Activated effector memory CD4-positive, alpha-beta T cell treated with anti-CD3 and anti-CD28 coated beads, Interleukin-2, amount 50 U/mL, for 16 hours (primary cell): ENCODE measurements at regions not wholly inside any gene's neighbourhood (a gene's known extent, or its start where the extent isn't known, plus 50 kb on each side); places are given as distances from the start of the nearest gene placed in this dataset.

Experiments used
- DNase-seq: peaks from one replicate; pipeline ENCODE4 v3.0.0-alpha.2; 2020

DNA sequence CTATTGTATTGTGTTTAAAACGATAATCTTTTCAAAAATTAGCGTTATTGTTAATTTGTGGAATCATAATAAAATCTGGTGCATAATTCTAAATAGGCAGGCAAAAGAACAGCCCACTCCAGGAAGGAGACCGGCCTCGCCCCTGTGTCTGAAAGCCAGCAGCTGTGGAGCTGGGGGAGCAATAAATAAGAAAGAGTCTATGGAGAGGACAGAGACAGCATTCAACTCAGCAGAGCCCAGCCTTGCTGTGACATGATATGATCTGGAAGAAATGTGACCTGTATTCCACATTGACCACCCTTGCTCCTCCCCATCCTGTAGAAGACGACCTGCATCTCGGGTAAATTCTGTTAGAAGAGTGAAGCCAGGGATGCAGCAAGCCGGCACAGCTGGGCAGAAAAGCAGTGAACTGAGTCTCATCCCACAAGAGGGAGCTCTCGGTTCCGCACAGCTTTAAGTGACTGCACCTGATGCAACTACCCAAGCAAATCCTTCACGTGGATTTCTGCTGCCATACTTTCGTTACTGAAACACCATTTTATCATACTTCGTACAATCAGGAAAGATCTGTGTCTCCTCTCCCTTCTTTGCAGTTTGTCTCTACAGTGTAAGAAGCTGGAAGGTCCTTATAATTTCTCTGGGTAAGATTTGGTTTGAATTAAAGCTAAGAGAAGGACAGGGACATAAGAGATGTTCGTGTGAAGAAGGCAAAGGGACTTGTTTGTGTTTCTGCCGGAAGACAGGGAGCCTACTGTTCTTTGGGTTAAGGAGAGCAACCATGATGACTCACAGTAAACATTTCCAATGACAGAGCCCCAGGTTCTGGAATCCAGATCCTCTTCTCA, 427.1 kb downstream of the GPAM start:
- no peak for DNase-seq

DNA sequence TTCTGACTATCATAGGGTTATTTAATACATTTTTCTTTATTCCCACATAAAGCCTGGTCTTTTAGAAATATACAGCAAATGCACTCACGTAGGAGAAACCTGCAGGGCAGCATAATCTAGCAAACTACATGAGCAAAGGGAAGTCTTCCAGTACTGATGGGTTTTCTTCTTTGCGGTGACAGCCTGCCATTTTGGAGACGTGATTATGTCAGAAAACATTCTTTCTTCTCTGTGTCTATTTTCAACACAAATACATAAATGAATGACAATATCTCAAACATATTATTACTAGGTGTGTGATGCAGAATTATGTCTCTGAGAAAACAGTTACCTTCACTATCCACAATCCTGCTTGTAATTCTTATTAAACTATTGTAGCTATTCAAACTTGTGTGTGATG, 425.0 kb downstream of the GPAM start:
- DNase-seq, result no peak

DNA sequence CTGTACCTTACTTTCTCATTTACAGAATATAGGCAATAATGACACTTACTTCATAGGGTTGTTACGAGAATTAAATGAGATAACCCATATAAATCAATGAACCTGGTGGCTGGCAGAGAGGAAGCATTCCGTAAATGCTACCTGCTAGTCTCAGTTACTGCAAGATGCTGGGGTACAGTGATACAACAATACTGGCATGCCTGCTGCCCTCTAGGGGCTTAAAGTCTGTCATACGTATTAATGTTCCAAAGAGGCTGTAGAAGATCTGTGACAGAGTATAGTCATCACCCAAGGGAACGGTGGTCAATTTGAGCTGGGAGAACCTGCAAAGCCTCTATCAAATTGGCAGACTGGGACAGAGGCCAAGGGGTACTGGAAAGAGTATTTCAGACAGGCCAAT, 421.5 kb downstream of the GPAM start:
- DNase-seq, result no peak

DNA sequence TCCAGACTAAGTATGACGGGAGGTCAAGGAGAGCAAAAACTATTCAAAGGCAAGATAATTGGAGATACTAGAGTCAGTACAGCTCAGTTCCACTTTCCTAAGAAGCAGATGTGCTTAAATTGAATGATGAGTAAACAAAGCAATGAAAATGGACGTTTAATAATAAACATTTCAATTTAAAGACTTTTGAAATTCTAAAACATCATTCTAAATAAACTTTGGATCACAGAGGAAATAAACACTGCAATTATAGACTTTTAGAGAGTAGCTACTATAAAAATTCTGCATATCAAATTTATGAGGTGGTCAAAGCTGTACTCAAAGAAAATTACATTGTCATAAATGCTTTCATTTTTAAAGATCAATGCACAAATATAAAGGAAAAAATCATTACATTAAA, 418.3 kb downstream of the GPAM start:
- DNase-seq, result no peak

DNA sequence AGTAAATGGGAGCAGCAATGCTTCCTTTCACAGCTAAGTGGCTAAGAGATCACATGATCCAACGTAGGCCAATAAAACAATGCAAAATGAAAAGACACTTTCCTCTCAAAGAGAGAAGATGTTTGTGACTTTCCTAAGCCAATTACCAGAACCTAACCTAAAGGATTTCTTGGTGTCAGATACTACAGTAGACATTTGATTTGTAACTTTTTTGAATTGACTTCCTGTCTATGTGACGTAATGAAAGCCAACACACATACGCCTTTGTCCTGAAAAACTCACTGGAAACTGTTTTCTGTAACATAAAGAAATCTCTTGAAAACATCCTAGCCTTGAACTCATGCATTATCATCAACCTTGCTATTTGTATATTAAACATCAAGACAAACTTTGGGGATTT, 417.1 kb downstream of the GPAM start:
- DNase-seq, result no peak

DNA sequence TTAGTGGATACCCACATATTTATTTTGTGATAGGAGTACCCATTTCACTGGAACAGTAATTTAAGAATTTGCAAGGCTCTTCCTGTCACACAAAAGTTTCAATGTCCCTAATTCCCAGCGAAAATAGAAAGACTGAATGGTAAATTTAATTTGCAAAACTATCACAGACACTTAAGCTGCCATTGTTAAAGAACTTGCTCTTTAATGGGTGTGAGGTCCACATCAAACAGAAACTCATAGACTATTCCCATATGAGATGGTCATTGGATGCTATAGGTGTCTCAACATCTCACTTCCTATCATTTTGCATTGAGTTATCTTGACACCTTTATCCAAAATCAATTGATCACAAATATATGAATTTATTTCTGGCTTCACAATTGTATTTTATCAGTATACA, 415.9 kb downstream of the GPAM start:
- DNase-seq, result no peak

DNA sequence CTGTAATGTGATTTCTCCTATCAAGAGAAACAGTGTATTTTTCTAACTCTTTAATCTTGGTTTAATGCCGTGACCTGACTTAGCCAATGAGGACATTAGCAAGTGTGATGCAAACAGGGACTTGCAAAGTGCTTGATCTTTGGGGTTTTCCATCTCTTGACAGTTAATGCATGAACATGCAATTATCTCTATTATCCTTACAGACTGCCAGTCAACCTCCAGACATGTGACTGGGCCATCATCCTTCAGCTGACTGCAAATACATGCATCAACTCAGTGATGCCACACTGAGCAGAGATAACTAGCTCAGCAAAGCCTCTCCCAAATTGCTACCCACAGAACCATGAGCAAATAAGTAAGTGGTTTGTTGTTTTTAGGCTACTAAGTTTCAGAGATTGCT, 409.6 kb downstream of the GPAM start:
- DNase-seq, result no peak

DNA sequence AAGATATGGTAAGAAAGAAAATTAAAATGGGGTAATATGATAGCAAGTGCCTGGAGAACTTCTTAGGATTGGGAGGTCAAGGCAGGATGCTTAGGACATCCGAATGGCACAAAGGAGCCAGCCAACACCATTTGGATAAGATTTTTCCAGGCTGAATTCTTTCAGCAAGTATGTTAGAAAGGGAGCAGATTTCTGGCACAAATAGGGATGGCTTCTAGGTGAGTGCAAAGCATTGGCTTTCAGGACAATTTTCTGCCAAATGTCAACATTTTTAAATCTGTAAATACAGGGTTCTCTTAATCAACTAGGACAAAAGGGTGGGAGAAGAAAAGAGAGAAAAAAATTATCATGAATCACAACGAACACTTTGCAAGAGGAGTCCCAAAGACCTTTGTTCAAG, 409.1 kb downstream of the GPAM start:
- no peak for DNase-seq

DNA sequence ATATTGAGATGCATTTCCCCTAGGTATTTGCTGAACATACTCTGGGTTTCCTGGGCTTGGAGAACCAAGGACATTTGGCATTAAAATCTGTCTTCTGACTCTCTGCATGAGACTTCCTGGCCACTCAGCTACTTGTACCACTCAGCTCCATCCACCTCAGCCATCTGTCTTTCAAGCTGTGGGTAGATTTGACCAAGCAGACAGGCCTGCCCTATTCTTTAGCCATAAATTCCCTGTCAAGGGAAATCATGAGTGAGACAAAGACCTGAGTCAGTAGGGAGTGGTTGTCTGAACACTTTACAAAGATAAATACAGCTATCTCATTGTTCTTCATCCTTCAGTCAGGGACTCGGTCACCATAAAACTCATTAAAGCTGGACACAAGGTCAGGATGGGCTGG, 399.1 kb downstream of the GPAM start:
- DNase-seq, result no peak

DNA sequence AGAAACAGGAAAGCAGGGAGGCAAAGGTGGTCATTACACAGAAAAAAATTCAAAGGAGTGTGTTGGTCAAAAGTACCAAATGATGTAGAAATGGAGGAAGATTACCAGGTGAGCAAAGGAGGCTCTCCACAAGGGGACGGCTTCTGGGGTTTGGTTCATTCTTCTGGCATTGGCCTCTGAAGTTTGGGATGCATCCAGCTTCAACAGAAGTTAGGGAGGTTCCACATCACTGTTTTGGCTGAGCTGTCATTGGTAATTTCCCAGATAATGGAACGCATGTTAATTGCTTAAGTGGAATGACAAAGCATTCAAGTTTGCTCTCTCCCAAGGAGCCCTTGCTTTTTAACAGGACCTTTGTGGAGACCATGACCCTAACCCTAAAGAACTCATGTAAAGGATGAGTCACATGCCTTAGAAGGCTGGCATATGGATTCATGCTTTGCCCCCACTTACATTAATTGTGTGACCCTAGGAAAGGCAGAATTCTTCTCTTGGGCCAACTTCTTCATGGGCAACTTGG, 398.6 kb downstream of the GPAM start:
- no peak for DNase-seq

DNA sequence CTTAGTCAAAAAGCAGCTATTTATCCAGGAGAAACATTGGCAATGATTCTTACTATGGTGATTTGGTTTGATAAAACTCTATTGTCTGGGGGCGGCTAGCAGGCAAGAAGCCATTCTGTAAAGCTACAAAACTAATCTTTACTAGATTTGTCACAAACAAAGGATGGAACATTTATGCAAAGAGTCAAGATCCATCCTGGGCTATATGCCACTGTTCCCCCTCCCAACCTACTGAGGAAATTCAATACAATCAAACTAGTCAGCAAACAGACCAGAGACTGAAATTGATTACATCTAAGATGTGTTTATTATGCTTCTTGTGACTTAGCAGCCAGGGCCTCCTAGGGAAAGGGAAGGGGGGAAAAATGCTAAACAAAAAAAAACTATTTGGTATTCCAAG, 397.6 kb downstream of the GPAM start:
- no peak for DNase-seq

DNA sequence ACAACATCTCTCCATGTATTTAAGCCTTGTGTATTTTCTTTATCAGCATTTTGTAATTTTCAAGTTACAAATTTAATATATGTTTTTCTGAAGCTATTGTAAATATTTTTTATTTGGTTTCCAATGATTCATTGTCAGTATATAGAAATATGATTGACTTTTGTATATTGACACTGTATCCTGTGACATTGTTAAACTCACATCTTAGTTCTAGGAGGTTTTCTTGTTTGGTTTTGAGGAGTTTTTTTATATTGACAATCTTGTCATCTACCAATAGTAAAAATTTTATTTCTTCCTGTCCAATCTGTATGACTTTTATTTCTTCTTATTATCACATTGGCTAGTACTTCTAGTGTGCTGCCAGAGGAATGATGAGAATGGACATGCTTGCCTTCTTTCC, 393.7 kb downstream of the GPAM start:
- no peak for DNase-seq

DNA sequence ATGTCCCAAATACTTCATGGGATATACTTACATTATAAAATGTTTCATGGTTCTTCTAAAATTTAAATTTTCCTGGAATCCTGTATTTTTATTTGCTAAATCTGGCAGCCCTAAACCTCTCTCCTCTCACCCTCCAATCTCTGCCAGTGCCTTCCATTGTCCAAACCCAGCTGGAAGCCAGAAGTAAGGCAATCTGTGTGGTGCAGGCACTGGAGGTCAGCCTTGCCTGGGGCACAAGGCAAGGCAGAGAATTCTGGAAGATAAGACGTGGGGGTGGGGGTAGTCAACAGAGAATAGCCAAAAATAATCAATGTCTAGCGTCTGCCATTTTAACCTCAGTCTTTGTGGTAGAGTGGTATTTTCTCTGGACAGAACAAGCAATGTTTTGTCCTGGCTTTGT, 381.7 kb downstream of the GPAM start:
- no peak for DNase-seq

DNA sequence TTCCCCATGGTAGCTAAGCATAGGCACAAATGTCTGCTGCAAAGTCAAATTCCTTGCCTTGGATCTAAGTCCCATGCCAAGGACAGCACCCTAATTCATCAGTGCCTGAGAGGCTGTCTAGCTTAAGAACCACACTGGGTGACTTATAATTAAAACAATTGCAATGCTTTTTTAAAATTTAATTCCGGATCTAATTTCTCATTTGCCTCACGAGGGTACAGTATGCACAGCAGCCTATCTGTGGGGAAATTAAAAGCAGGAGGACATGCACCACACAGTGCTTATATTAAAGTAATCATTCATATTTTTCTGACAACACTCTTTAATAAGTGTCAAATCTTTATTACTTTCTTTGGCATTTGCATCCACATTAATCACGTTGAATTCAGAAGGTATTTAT, 378.8 kb downstream of the GPAM start:
- no peak for DNase-seq

DNA sequence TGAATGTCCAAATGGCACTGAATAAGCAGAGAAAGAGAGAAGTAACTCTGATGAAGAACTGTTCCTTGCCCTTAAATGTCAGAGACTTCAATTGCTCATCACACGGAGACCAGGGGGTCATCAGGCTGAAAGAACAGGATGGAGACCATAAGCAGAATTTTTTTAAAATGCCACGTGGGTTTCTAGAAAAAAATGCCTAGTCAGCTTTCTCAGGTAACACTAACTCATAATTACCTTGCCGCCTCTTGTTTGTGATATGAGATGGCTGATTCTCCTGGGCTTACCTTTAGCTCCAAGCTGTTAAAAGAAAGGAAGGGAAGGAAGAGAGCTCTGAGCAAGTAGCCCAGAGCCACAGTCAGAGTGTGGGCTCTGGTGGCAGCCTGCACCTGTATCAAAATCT, 372.0 kb downstream of the GPAM start:
- no peak for DNase-seq

DNA sequence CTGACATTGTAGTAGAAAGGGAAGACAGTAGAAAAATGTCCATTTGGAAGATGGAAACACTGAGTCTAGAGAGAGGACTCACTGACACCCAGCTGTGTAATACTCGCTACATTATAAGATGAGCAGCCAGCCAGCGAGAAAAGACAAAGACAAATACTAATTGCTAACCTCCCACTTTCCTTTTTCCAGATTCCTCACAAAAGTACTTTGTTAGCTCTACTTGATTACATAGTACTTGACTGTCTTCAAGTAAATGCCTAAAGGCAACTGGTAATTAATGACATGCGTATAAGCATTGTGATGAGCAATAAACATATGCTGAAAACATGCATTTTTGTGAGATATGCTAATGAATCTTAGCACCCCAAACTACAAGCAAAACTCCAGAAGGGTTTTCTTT, 363.1 kb downstream of the GPAM start:
- DNase-seq, result no peak

DNA sequence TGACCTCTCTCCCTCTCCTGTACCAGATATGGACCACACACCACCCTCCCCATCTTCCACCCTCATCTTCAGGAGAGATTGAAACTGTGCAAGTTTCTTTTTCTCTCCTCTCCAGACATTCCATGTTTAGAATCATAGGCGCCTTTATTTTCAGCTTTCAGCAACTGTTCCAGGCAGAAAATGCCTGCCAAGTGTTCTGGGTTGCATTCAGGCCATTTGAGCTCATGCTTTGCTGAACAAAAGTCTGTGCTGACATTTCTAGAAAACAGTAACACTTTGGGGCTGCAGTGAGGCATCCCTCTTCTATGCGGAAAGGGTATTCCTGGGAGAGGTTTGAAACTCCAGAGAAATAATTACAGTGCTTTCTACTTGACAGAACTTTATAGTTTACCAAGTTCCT, 361.7 kb downstream of the GPAM start:
- no peak for DNase-seq

DNA sequence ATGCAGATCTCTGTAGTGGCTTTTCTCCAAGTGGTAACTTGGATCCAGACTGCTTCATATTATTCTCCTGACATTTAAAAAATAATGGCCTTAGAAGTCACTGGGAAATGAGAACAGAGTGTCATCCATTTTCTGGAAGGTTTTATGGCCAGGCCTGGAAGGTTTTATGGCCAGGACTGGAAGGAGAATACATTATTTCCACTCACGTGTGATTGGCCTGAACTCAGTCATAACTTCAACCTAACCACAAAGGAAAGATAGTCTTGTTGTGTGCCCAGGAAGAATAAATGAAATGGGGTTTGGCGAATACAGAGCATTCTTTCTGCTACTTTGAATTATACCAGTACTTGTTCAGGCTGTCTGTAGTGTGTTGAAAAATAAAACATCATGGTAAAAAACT, 360.9 kb downstream of the GPAM start:
- no peak for DNase-seq

DNA sequence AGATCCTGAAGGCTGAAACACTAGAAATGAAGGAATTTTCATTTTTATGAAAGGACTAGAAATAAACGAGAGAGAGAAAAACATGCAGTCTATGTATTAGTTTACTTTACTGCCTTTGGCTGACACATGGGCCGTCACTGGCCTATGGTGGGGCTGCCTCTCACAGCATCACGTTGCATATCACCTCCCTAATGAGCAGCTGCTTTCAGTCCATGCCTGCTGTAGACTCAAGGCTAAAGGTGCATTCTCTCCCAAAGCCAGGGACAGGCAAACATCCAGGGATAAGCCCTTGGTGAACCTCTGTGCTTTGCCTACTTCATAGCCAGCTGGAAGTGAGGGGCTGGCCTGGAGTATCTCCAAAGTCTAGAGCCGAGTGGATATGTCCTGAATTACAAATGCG, 359.4 kb downstream of the GPAM start:
- DNase-seq, result no peak

DNA sequence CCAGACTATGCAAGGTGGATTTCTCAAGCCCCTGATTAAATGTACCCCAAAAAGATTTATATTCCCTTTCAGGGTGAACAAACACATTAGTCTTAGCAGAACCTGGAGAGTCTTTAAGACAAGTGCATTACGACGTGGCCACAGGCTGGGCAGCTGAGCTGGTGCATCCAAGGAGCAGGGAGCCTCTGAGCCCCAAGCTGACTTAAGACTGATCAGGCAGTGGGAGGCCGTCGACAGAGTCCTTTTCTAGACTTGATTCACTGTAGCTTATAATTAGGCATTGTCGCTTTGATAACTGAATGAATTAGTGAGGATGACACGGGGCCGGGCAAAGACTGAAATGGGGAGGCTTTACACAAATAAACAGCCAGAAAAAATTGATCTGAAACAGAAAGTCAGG, 353.2 kb downstream of the GPAM start:
- DNase-seq, result no peak

DNA sequence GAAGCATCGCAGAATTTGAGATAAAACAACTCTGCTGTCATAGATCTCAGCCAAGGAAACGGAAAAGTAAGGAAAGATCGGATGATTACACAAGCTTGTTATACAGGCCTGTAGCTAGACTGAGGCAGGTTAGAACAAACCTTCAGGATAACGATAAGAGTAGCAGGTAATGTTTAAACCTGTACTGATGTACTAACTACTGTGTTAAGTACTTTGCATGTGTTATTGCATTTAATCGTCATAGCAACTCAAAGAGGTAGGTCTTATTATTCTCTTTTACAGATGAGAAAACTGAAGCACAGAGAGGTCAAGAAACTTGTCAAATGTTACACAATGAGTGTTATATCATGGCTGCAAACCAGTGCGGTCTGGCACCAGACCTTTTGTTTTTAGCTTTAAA, 352.5 kb downstream of the GPAM start:
- DNase-seq, result no peak

DNA sequence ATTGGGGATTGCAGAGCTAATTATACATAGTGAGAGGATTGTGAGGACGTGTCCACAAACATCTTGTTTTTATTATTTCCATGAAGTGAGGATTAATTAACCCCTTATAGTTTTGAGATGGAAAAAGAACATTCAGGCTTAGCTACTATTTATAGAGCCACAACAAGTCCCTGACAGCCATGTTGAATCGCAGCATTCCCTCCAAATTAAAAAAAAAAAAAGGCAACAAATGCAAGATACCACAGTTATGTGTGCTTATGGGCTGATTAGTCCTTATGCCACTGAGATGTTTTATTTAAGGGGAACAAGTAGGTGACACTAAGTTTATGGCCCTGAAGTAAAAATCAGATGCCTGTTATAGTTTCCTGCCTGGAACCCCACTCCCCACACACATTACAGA, 350.3 kb downstream of the GPAM start:
- DNase-seq, result no peak

DNA sequence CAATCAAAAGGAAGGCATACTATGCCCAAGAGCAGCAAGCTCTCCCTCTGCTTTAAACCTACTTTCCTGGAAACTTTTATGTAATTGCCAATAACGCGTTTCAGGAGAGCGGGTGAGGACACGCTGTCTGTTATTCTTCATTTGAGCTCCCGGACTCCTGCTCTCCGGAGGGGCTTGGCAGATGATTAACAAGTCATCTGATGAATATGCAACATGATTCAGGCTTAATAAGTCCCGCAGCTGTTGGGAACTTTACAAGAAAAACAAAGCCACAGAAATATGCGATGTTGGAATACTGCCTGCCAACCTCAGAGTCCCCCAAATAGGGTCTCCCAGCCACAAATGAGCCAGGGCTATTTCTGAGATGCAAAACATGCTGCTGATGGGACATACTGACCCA, 348.0 kb downstream of the GPAM start:
- DNase-seq, result no peak

DNA sequence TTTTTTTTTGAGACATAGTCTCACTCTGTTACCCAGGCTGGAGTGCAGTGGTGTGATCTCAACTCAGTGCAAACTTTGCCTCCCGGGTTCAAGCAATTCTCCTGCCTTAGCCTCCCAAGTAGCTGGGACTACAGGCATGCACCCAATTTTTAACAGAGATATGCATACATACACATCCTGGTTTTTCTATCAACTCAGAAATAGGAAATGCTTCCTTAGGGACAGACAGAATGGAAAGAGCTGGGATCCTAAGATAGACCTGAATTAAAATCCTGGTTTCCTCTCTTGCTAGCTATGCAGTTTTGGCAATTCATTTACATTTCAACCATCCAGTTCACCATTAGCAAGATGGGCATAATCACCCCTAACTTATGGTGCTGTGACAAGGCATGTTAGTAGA, 347.5 kb downstream of the GPAM start:
- no peak for DNase-seq

DNA sequence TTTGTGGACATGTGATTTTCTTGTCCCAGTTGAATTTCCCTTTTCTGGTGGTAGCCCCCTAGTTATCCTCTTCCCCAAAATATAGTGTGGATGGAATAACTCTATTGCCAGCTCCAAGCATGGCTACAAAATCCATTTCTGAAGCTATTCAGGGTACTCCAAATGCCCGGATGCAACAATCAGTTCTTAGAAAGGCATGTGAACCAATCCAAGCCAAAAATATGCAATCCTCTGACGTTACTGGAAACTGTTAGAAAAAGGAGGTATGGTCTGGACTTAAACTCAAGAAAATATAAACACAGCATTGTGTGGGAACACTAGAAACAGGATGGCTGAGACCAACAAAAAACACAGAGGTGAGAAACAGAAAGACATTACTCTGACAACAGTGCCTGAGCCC, 347.0 kb downstream of the GPAM start:
- DNase-seq, result no peak
